Liver (tissue), 8 donors: ENCODE measurements at regions not wholly inside any gene's neighbourhood (a gene's known extent, or its start where the extent isn't known, plus 50 kb on each side); places are given as distances from the start of the nearest gene placed in this dataset.

Source experiments
- DNase-seq: peaks from one replicate; pipeline ENCODE4 v3.0.0-alpha.2; 2017; ENCODE audit warnings: low spot score
- H3K27ac ChIP-seq, 2 donors: one replicate each; pipeline ENCODE4 v1.7.0; 2013; ENCODE audit warnings: inconsistent platforms in 2 of 2, low read length in 2 of 2, control low read depth in 1 of 2, low read depth in 1 of 2, mild to moderate bottlenecking in 1 of 2
- H3K27me3 ChIP-seq, 4 donors: one replicate each; pipeline versions ENCODE4 v1.6.1 to v1.7.0; 2013; ENCODE audit warnings: low read length in 3 of 4, inconsistent platforms in 1 of 4, mild to moderate bottlenecking in 1 of 4, moderate library complexity in 1 of 4; ENCODE audit not compliant: control insufficient read depth in 4 of 4, insufficient read depth in 4 of 4
- H3K36me3 ChIP-seq, 4 donors: one replicate each; pipeline versions ENCODE4 v1.6.1 to v1.7.0; 2013; ENCODE audit warnings: low read length in 3 of 4, mild to moderate bottlenecking in 3 of 4, low read depth in 1 of 4, moderate library complexity in 1 of 4; ENCODE audit not compliant: control insufficient read depth in 4 of 4, insufficient read depth in 3 of 4
- H3K4me1 ChIP-seq, 4 donors: one replicate each; pipeline versions ENCODE4 v1.6.1 to v1.7.0; 2013; ENCODE audit warnings: low read length in 3 of 4, mild to moderate bottlenecking in 3 of 4, moderate library complexity in 1 of 4; ENCODE audit not compliant: control insufficient read depth in 4 of 4, insufficient read depth in 4 of 4
- H3K4me3 ChIP-seq, 3 donors: one replicate each; pipeline versions ENCODE4 v1.6.1 to v1.7.0; 2013; ENCODE audit warnings: low read length in 3 of 3, control low read depth in 1 of 3, low read depth in 1 of 3, mild to moderate bottlenecking in 1 of 3
- H3K9ac ChIP-seq, 2 donors: one replicate each; pipeline ENCODE4 v1.7.0; 2013; ENCODE audit warnings: low read length in 2 of 2, mild to moderate bottlenecking in 2 of 2, moderate library complexity in 2 of 2, control low read depth in 1 of 2, low read depth in 1 of 2
- H3K9me3 ChIP-seq, 4 donors: one replicate each; pipeline versions ENCODE4 v1.6.1 to v1.7.0; 2013; ENCODE audit warnings: low read length in 3 of 4; ENCODE audit not compliant: control insufficient read depth in 4 of 4
- EGR1 ChIP-seq, 2 donors: IDR thresholded peaks; 2 replicates each; pipeline ENCODE4 v1.6.1; 2016 to 2018; ENCODE audit warnings: antibody characterized with exemption in 2 of 2, low read depth in 2 of 2
- GABPA ChIP-seq, 2 donors: IDR thresholded peaks in 1 of 2; conservative IDR thresholded peaks in 1 of 2; 2 replicates each; pipeline ENCODE4 v1.6.1; 2016; ENCODE audit warnings: antibody characterized with exemption in 2 of 2, mild to moderate bottlenecking in 1 of 2, moderate library complexity in 1 of 2
- HNF4A ChIP-seq, 2 donors: conservative IDR thresholded peaks; 2 replicates each; pipeline ENCODE4 v1.6.1; 2016; ENCODE audit warnings: antibody characterized with exemption in 2 of 2, mild to moderate bottlenecking in 2 of 2
- HNF4G ChIP-seq: IDR thresholded peaks from 2 replicates; pipeline ENCODE4 v1.6.1; 2016; ENCODE audit warnings: antibody characterized with exemption
- RAD21 ChIP-seq, 2 donors: IDR thresholded peaks; 2 replicates each; pipeline ENCODE4 v1.6.1; 2016; ENCODE audit warnings: antibody characterized with exemption in 2 of 2, mild to moderate bottlenecking in 2 of 2
- TAF1 ChIP-seq: conservative IDR thresholded peaks from 2 replicates; pipeline ENCODE4 v1.6.1; 2016; ENCODE audit warnings: antibody characterized with exemption, mild to moderate bottlenecking
- YY1 ChIP-seq: IDR thresholded peaks from 2 replicates; pipeline ENCODE4 v1.6.1; 2016; ENCODE audit warnings: antibody characterized with exemption, mild to moderate bottlenecking
- WGBS: extraction: QIAGEN DNeasy Blood & Tissue Kit; methylation state at CpG from one replicate; pipeline ENCODE4 v1.1.7; 2013; 5-methylcytosine and 5-hydroxymethylcytosine counted together
- TF ChIP-seq, protein P1 (sequence below): fragments of 150-350 bp; IDR thresholded peaks from 2 replicates; pipeline ENCODE4 v1.5.1; 2017; ENCODE audit warnings: improper control_type of control experiment, low read depth, low read length; ENCODE audit not compliant: missing input control
- TF ChIP-seq, protein P2 (sequence below): IDR thresholded peaks from 2 replicates; pipeline ENCODE4 v1.6.1; 2016; ENCODE audit warnings: antibody characterized with exemption, mild to moderate bottlenecking
- TF ChIP-seq, protein P3 (sequence below): IDR thresholded peaks from 2 replicates; pipeline ENCODE4 v1.6.1; 2016; ENCODE audit warnings: antibody characterized with exemption
- donor health status: healthy.
- donor health status: healthy.
- donor health status: healthy.
- donor health status: healthy.
- donor health status: healthy.

DNA sequence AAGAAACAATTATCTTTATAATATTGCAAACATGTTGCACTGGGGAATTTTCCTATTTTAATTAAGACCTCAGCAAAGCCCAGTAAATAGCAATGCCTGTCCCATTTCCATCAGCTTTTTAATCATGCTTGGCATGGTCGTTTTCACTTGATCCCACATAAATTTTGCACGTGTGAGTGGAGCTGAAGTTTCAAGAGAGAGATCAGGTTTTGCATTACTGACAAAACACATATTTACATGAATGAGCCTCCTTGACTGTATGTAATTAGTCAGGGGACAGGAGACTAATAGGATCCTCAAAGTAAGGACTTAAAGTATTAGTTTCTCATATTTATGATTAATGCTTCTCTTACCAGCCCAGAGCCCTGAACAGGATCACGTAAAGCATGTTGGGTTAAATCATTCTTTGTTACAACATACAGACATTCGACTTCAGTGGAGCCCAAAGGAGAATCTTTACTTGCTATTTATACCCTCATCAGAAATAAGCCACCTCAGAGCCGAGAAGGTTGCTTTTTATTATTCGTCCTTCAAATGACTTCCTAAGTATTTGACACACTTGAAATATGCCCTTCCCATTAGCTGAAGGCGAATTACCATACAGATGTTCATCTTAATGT, 711.3 kb downstream of the GALR1 start (continued):
- TF ChIP-seq GABPA (IDR thresholded peaks at IDR 0.05 in 1 of 2, conservative IDR thresholded peaks at IDR 0.05 in 1 of 2) = no peak
- TF ChIP-seq EGR1 (IDR thresholded peaks at IDR 0.05; ENCODE audit: low read depth in 2 of 2) = no peak
- TF ChIP-seq HNF4A (conservative IDR thresholded peaks at IDR 0.05) = no peak

DNA sequence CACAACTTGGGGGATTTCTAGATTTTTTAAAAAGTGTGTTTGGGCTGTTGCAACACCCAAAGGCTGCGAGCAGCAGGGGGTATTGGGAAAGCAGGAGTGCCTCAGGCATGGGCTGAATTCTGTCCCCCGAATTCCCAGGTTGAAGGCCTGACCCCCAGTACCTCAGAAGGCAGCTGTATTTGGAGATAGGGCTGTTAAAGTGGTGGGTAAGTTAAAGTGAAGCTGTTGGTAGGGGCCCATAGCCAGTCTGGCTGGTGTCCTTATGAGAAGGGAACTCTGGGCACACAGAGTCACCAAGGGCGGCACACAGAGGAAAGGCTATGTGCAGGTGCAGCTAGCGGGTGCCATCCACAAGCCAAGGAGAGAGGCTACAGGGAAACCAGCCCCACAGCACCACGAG, 717.4 kb downstream of the GALR1 start:
- DNase-seq = no peak
- Histone ChIP-seq H3K4me3 (no peak overlapping the region), H3K9me3 (no peaks in the 10 kb centered on the region), H3K9ac (no peak overlapping the region), H3K36me3 (no peaks in the 10 kb centered on the region), H3K4me1 (no peaks in the 10 kb centered on the region), H3K27me3 (peaks cover 0 to 5% (median 0%) of the 10 kb centered on the region in 4 donors), H3K27ac (no peak overlapping the region)
- WGBS = 64% methylated on average over 5 of the region's 5 CpGs
- no peak for TF ChIP-seq HNF4G
- TF ChIP-seq, protein P1, sequence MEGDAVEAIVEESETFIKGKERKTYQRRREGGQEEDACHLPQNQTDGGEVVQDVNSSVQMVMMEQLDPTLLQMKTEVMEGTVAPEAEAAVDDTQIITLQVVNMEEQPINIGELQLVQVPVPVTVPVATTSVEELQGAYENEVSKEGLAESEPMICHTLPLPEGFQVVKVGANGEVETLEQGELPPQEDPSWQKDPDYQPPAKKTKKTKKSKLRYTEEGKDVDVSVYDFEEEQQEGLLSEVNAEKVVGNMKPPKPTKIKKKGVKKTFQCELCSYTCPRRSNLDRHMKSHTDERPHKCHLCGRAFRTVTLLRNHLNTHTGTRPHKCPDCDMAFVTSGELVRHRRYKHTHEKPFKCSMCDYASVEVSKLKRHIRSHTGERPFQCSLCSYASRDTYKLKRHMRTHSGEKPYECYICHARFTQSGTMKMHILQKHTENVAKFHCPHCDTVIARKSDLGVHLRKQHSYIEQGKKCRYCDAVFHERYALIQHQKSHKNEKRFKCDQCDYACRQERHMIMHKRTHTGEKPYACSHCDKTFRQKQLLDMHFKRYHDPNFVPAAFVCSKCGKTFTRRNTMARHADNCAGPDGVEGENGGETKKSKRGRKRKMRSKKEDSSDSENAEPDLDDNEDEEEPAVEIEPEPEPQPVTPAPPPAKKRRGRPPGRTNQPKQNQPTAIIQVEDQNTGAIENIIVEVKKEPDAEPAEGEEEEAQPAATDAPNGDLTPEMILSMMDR = no peak

DNA sequence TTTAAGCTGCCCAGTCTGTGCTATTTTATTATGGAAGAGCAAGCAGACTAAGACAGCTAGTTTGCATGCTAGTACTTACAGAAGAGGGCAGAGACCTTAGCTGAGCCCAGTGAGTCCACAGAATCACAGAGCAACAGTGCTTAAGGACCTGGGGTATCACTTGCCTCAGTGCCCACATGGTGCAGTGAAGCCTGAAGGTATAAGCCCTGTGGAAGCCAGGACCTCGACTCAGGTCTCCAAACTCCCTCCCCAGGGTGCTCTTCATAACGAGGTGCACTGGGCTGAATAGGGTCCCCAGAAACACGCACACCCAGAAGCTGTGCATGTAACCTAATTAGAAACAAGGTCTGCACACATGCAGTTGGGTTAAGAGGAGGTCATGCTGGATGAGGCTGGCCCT, 718.1 kb downstream of the GALR1 start:
- Histone ChIP-seq H3K9ac (no peak overlapping the region), H3K4me3 (no peak overlapping the region), H3K4me1 (no peaks in the 10 kb centered on the region), H3K27ac (no peak overlapping the region), H3K27me3 (peaks cover 0 to 5% (median 0%) of the 10 kb centered on the region in 4 donors), H3K36me3 (no peaks in the 10 kb centered on the region), H3K9me3 (no peaks in the 10 kb centered on the region)
- no peak for TF ChIP-seq TAF1
- no peak for TF ChIP-seq RAD21 (IDR thresholded peaks at IDR 0.05)
- TF ChIP-seq, protein P2, sequence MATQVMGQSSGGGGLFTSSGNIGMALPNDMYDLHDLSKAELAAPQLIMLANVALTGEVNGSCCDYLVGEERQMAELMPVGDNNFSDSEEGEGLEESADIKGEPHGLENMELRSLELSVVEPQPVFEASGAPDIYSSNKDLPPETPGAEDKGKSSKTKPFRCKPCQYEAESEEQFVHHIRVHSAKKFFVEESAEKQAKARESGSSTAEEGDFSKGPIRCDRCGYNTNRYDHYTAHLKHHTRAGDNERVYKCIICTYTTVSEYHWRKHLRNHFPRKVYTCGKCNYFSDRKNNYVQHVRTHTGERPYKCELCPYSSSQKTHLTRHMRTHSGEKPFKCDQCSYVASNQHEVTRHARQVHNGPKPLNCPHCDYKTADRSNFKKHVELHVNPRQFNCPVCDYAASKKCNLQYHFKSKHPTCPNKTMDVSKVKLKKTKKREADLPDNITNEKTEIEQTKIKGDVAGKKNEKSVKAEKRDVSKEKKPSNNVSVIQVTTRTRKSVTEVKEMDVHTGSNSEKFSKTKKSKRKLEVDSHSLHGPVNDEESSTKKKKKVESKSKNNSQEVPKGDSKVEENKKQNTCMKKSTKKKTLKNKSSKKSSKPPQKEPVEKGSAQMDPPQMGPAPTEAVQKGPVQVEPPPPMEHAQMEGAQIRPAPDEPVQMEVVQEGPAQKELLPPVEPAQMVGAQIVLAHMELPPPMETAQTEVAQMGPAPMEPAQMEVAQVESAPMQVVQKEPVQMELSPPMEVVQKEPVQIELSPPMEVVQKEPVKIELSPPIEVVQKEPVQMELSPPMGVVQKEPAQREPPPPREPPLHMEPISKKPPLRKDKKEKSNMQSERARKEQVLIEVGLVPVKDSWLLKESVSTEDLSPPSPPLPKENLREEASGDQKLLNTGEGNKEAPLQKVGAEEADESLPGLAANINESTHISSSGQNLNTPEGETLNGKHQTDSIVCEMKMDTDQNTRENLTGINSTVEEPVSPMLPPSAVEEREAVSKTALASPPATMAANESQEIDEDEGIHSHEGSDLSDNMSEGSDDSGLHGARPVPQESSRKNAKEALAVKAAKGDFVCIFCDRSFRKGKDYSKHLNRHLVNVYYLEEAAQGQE = no peak
- no peak for TF ChIP-seq YY1
- TF ChIP-seq, protein P3, sequence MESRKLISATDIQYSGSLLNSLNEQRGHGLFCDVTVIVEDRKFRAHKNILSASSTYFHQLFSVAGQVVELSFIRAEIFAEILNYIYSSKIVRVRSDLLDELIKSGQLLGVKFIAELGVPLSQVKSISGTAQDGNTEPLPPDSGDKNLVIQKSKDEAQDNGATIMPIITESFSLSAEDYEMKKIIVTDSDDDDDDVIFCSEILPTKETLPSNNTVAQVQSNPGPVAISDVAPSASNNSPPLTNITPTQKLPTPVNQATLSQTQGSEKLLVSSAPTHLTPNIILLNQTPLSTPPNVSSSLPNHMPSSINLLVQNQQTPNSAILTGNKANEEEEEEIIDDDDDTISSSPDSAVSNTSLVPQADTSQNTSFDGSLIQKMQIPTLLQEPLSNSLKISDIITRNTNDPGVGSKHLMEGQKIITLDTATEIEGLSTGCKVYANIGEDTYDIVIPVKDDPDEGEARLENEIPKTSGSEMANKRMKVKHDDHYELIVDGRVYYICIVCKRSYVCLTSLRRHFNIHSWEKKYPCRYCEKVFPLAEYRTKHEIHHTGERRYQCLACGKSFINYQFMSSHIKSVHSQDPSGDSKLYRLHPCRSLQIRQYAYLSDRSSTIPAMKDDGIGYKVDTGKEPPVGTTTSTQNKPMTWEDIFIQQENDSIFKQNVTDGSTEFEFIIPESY = no peak
- DNase-seq = no peak
- WGBS = 58% methylated on average over 3 of the region's 3 CpGs
